ENCODE measurements at regions not wholly inside any gene's neighbourhood (a gene's known extent, or its start where the extent isn't known, plus 50 kb on each side); places are given as distances from the start of the nearest gene placed in this dataset.

DNA sequence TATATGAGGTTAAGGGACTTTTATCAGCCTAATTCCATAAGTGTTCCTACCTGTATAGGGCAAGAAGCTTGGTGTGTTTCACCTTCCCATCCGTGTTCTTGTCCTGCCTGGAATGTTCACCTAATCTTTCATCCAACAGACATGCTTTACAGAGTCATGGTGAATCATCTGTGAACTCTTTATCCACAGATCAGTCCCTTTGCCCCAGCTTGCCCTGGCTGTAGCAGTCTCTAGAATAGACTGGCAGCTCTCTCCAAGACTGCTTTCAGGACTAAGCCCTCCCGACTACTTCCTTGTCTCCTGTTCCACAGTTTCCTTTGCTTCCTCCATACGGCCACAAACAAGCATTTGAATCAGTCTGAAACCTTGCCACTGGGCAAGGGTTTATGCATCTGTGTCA is 177.9 kb upstream of the IL15 start:
- H3K9me3 Mint-ChIP-seq (ENCODE audit: low read depth, unreplicated experiment): no peaks in the 10 kb centered on the region
- peak; percentile 3 for DNase-seq
- CTCF ChIA-PET: no interaction called here
- peak overlapping the region; percentile 70 for H3K27ac Mint-ChIP-seq (ENCODE audit: unreplicated experiment)
- no peak overlapping the region for H3K4me3 Mint-ChIP-seq (ENCODE audit: low read depth, unreplicated experiment)
- no TSS peak for BruUV-seq (replicated peaks)
- intact Hi-C loops (cut with micrococcal nuclease; ENCODE audit: unreplicated experiment): no loop called here
- peaks cover 9% of the 10 kb centered on the region for H3K4me1 Mint-ChIP-seq (ENCODE audit: low read depth, unreplicated experiment)
- no peaks in the 10 kb centered on the region for H3K36me3 Mint-ChIP-seq (ENCODE audit: insufficient read depth, unreplicated experiment)
- H3K27me3 Mint-ChIP-seq (ENCODE audit: unreplicated experiment): no peaks in the 10 kb centered on the region
- TF ChIP-seq, protein P1, sequence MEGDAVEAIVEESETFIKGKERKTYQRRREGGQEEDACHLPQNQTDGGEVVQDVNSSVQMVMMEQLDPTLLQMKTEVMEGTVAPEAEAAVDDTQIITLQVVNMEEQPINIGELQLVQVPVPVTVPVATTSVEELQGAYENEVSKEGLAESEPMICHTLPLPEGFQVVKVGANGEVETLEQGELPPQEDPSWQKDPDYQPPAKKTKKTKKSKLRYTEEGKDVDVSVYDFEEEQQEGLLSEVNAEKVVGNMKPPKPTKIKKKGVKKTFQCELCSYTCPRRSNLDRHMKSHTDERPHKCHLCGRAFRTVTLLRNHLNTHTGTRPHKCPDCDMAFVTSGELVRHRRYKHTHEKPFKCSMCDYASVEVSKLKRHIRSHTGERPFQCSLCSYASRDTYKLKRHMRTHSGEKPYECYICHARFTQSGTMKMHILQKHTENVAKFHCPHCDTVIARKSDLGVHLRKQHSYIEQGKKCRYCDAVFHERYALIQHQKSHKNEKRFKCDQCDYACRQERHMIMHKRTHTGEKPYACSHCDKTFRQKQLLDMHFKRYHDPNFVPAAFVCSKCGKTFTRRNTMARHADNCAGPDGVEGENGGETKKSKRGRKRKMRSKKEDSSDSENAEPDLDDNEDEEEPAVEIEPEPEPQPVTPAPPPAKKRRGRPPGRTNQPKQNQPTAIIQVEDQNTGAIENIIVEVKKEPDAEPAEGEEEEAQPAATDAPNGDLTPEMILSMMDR (IDR thresholded peaks at IDR 0.05; ENCODE audit: unreplicated experiment): no peak

DNA sequence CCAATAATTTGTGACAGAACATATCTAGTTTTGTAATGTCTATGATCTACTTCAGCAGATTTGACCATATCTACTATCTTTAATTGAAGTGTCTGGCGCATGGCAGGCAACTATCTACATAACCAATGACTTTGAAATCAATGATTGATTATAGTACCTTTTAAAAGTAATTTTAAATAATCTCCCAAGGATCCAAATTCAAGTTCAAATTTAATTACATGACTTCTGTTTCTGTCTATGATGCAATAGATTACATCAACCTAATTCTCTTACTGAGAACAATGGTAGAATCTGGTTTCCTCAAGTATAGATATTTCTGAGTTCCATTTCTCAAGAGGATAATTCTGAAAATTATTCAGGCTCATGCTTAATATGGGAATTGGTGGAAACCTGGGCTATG is 177.4 kb upstream of the IL15 start:
- no peak overlapping the region for H3K4me3 Mint-ChIP-seq (ENCODE audit: low read depth, unreplicated experiment)
- TF ChIP-seq, protein P1 (IDR thresholded peaks at IDR 0.05; ENCODE audit: unreplicated experiment): no peak
- H3K27me3 Mint-ChIP-seq (ENCODE audit: unreplicated experiment): no peaks in the 10 kb centered on the region
- CTCF ChIA-PET: no interaction called here
- no peak for DNase-seq
- peak overlapping the region; percentile 70 for H3K27ac Mint-ChIP-seq (ENCODE audit: unreplicated experiment)
- no peaks in the 10 kb centered on the region for H3K36me3 Mint-ChIP-seq (ENCODE audit: insufficient read depth, unreplicated experiment)
- intact Hi-C loops (cut with micrococcal nuclease; ENCODE audit: unreplicated experiment): no loop called here
- H3K9me3 Mint-ChIP-seq (ENCODE audit: low read depth, unreplicated experiment): no peaks in the 10 kb centered on the region
- peaks cover 9% of the 10 kb centered on the region for H3K4me1 Mint-ChIP-seq (ENCODE audit: low read depth, unreplicated experiment)
- no TSS peak for BruUV-seq (replicated peaks)

DNA sequence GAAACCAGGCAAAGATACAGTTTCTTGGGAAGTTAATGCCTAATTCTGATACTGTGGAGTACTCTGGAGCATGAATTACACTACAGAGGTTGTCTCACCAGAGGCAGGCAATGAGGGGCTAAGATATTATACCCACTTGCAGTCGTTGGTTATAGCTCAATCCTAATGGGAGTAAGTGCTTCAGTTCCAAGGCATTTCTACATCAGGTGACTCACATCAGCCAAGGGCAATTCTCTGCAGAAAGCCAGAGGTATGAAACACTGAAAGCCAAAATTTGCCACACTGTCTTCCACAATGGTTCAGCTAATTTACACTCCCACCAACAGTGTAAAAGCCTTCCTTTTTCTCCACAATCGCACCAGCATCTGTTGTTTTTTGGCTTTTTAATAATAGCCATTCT is 174.0 kb upstream of the IL15 start:
- Mint-ChIP-seq H3K4me3 (ENCODE audit: low read depth, unreplicated experiment) (no peak overlapping the region), H3K4me1 (ENCODE audit: low read depth, unreplicated experiment) (peaks cover 9% of the 10 kb centered on the region), H3K27me3 (ENCODE audit: unreplicated experiment) (no peaks in the 10 kb centered on the region), H3K9me3 (ENCODE audit: low read depth, unreplicated experiment) (no peaks in the 10 kb centered on the region), H3K36me3 (ENCODE audit: insufficient read depth, unreplicated experiment) (no peaks in the 10 kb centered on the region), H3K27ac (ENCODE audit: unreplicated experiment) (no peak overlapping the region)
- CTCF ChIA-PET: interaction anchor here (0.7 kb wide), 1 partner anchor 33 kb away, joined by 4 read pairs; no protein-coding TSS in a partner anchor
- intact Hi-C loops (cut with micrococcal nuclease; ENCODE audit: unreplicated experiment): no loop called here
- DNase-seq: no peak
- TF ChIP-seq, protein P1 (IDR thresholded peaks at IDR 0.05; ENCODE audit: unreplicated experiment): no peak
- BruUV-seq (replicated peaks): no TSS peak

DNA sequence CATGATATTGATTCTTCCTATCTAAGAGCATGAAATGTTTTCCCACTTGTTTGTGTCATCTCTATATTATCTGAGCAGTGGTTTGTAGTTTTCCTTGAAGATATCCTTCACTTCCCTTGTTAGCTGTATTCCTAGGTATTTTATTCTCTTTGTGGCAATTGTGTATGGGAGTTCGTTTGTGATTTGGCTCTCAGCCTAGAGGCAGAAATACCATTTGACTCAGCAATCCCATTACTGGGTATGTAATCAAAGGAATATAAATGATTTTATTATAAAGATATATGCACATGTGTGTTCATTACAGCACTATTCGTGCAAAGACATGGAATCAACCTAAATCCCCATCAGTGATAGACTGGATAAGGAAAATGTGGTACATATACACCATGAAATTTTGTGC is 172.7 kb upstream of the IL15 start:
- Mint-ChIP-seq H3K27ac (ENCODE audit: unreplicated experiment) (no peak overlapping the region), H3K4me1 (ENCODE audit: low read depth, unreplicated experiment) (peaks cover 4% of the 10 kb centered on the region), H3K9me3 (ENCODE audit: low read depth, unreplicated experiment) (no peaks in the 10 kb centered on the region), H3K4me3 (ENCODE audit: low read depth, unreplicated experiment) (no peak overlapping the region), H3K36me3 (ENCODE audit: insufficient read depth, unreplicated experiment) (no peaks in the 10 kb centered on the region), H3K27me3 (ENCODE audit: unreplicated experiment) (no peaks in the 10 kb centered on the region)
- CTCF ChIA-PET: no interaction called here
- TF ChIP-seq, protein P1 (IDR thresholded peaks at IDR 0.05; ENCODE audit: unreplicated experiment): no peak
- DNase-seq: no peak
- BruUV-seq (replicated peaks): no TSS peak
- intact Hi-C loops (cut with micrococcal nuclease; ENCODE audit: unreplicated experiment): no loop called here

DNA sequence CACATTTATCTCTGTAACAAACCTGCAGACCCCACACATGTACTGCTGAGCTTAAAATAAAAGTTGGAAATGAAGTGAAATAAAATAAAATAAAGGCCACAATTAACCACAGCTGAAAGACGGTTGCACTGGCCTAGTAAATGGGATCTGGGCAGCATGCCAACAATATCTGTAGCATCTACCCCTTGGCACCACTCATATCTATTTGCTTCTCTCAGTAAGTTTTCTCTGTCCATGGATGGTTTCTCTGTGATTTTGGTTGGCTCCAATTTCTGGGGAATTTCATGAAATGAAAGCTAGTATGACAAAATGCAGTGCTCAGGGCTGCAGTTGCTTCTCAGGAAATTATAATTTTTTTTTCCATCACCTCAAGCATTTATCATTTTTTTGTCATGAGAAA is 172.0 kb upstream of the IL15 start:
- H3K9me3 Mint-ChIP-seq (ENCODE audit: low read depth, unreplicated experiment): no peaks in the 10 kb centered on the region
- no TSS peak for BruUV-seq (replicated peaks)
- H3K27ac Mint-ChIP-seq (ENCODE audit: unreplicated experiment): no peak overlapping the region
- H3K27me3 Mint-ChIP-seq (ENCODE audit: unreplicated experiment): no peaks in the 10 kb centered on the region
- DNase-seq: no peak
- H3K4me3 Mint-ChIP-seq (ENCODE audit: low read depth, unreplicated experiment): no peak overlapping the region
- intact Hi-C loops (cut with micrococcal nuclease; ENCODE audit: unreplicated experiment): no loop called here
- no peaks in the 10 kb centered on the region for H3K4me1 Mint-ChIP-seq (ENCODE audit: low read depth, unreplicated experiment)
- H3K36me3 Mint-ChIP-seq (ENCODE audit: insufficient read depth, unreplicated experiment): no peaks in the 10 kb centered on the region
- TF ChIP-seq, protein P1 (IDR thresholded peaks at IDR 0.05; ENCODE audit: unreplicated experiment): no peak
- CTCF ChIA-PET: no interaction called here

Measured in Calu3 (cell line).